ENCODE measurements at regions not wholly inside any gene's neighbourhood (a gene's known extent, or its start where the extent isn't known, plus 50 kb on each side); places are given as distances from the start of the nearest gene placed in this dataset.

GRCh38 chr12:58412461-58413060, 471.2 kb downstream of the ATP23 start:
- H3K27ac ChIP-seq = peak overlapping the region in 6 of 8 donors; percentile 51 to 76 (median 75)
- no peak for DNase-seq
- no peak overlapping the region for H3K4me3 ChIP-seq
- H3K9me3 ChIP-seq = no peaks in the 10 kb centered on the region
- WGBS, 5 donors = 47 to 72% (median 55%) methylated on average over 2 of the region's 2 CpGs
- H3K27me3 ChIP-seq (replicated peaks in 1 of 7) = no peaks in the 10 kb centered on the region
- H3K36me3 ChIP-seq = no peaks in the 10 kb centered on the region
- H3K4me1 ChIP-seq = peaks cover 0 to 46% (median 12%) of the 10 kb centered on the region in 6 donors
- intact Hi-C loops (cut with DNase I; ENCODE audit: low total_unique reads) = no loop called here
- TF ChIP-seq POLR2AphosphoS5 (IDR thresholded peaks at IDR 0.05) = peak in 1 of 3 donors; percentile 20
- no peak for TF ChIP-seq CTCF (IDR thresholded peaks at IDR 0.05 in 8 of 11, conservative IDR thresholded peaks at IDR 0.05 in 3 of 11)

- intact Hi-C loops (cut with DNase I; ENCODE audit: low total_unique reads) = no loop called here
- no peak for TF ChIP-seq POLR2AphosphoS5 (IDR thresholded peaks at IDR 0.05)
- no peak for DNase-seq
- H3K4me3 ChIP-seq = no peak overlapping the region
- 57 to 85% (median 70%) methylated on average over 1 of the region's 1 CpG for WGBS, 5 donors
- H3K27ac ChIP-seq = peak overlapping the region; percentile 33 to 76 (median 66)
- no peaks in the 10 kb centered on the region for H3K36me3 ChIP-seq
- no peaks in the 10 kb centered on the region for H3K27me3 ChIP-seq (replicated peaks in 1 of 7)
- no peaks in the 10 kb centered on the region for H3K9me3 ChIP-seq
- peaks cover 0 to 40% (median 12%) of the 10 kb centered on the region in 6 donors for H3K4me1 ChIP-seq
Measured at GRCh38 chr12:58413794-58414193, 472.4 kb downstream of the ATP23 start.

GRCh38 chr12:58414398-58414871, 473.1 kb downstream of the ATP23 start:
- intact Hi-C loops (cut with DNase I; ENCODE audit: low total_unique reads) = no loop called here
- Histone ChIP-seq H3K36me3 (no peaks in the 10 kb centered on the region), H3K9me3 (no peaks in the 10 kb centered on the region), H3K27me3 (replicated peaks in 1 of 7) (no peaks in the 10 kb centered on the region), H3K27ac (peak overlapping the region in 5 of 8 donors; percentile 51 to 76 (median 74)), H3K4me3 (no peak overlapping the region), H3K4me1 (peaks cover 0 to 35% (median 12%) of the 10 kb centered on the region in 6 donors)
- TF ChIP-seq POLR2A (IDR thresholded peaks at IDR 0.05) = no peak
- TF ChIP-seq POLR2AphosphoS5 (IDR thresholded peaks at IDR 0.05) = no peak
- TF ChIP-seq CTCF (IDR thresholded peaks at IDR 0.05 in 8 of 11, conservative IDR thresholded peaks at IDR 0.05 in 3 of 11) = no peak
- no peak for DNase-seq
- 49 to 76% (median 61%) methylated on average over 2 of the region's 2 CpGs for WGBS, 5 donors

GRCh38 chr12:58415716-58416115, 474.3 kb downstream of the ATP23 start:
- no peak overlapping the region for H3K27ac ChIP-seq
- no peaks in the 10 kb centered on the region for H3K36me3 ChIP-seq
- no peaks in the 10 kb centered on the region for H3K9me3 ChIP-seq
- intact Hi-C loops (cut with DNase I; ENCODE audit: low total_unique reads) = no loop called here
- H3K27me3 ChIP-seq (replicated peaks in 1 of 7) = no peaks in the 10 kb centered on the region
- TF ChIP-seq POLR2AphosphoS5 (IDR thresholded peaks at IDR 0.05) (no peak), POLR2A (IDR thresholded peaks at IDR 0.05) (no peak)
- no peak for DNase-seq
- H3K4me3 ChIP-seq = no peak overlapping the region
- H3K4me1 ChIP-seq = peaks cover 0 to 35% (median 12%) of the 10 kb centered on the region in 6 donors

GRCh38 chr12:58416236-58416635, 474.9 kb downstream of the ATP23 start:
- no peak for DNase-seq
- no peak overlapping the region for H3K4me3 ChIP-seq
- no peak for TF ChIP-seq CTCF (IDR thresholded peaks at IDR 0.05 in 8 of 11, conservative IDR thresholded peaks at IDR 0.05 in 3 of 11)
- no peak for TF ChIP-seq POLR2AphosphoS5 (IDR thresholded peaks at IDR 0.05)
- TF ChIP-seq POLR2A (IDR thresholded peaks at IDR 0.05) = no peak
- intact Hi-C loops (cut with DNase I; ENCODE audit: low total_unique reads) = no loop called here
- H3K9me3 ChIP-seq = no peaks in the 10 kb centered on the region
- no peak overlapping the region for H3K27ac ChIP-seq
- peaks cover 0 to 31% (median 12%) of the 10 kb centered on the region in 6 donors for H3K4me1 ChIP-seq
- no peaks in the 10 kb centered on the region for H3K36me3 ChIP-seq
- 74 to 83% (median 78%) methylated on average over 2 of the region's 2 CpGs for WGBS, 5 donors
- H3K27me3 ChIP-seq (replicated peaks in 1 of 7) = no peaks in the 10 kb centered on the region

Data from spleen (tissue), 11 donors.